ENCODE measurements at regions not wholly inside any gene's neighbourhood (a gene's known extent, or its start where the extent isn't known, plus 50 kb on each side); places are given as distances from the start of the nearest gene placed in this dataset.

DNA sequence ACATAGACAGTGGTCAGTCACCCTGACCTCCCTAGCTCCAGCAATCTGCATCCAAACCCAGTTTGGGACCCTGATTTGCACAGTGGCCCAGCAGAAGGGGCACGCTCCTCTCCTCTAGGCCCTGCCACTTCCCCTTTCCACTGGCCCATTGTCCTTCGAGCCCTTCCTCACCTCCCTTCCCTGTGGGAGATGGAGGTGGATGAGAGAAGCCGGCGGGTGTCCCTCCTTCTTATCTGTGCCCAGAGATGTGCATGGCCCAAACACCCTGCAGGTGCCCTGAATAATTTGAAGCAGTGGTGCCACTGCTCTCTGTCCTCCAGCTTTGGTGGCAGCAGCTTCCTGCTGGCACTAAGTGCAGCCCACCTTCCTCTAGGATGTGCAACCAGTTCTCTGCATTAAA lies 140.0 kb downstream of the BARX1 start (continued):
- TF ChIP-seq JUND (IDR thresholded peaks at IDR 0.05; ENCODE audit: low read length) (no peak), CHD2 (IDR thresholded peaks at IDR 0.05; ENCODE audit: low read length) (no peak), PHF8 (conservative IDR thresholded peaks at IDR 0.05; ENCODE audit: low read depth, low read length) (no peak), FOSL1 (IDR thresholded peaks at IDR 0.05; ENCODE audit: insufficient read depth, low read depth, low read length) (no peak), BCL11A (IDR thresholded peaks at IDR 0.05; ENCODE audit: low read depth in 2 of 2, low read length in 2 of 2) (no peak), RAD21 (IDR thresholded peaks at IDR 0.05 in 1 of 2, conservative IDR thresholded peaks at IDR 0.05 in 1 of 2; ENCODE audit: low read depth in 2 of 2, low read length in 2 of 2) (no peak)
